SH-SY5Y (cell line): ENCODE measurements at regions not wholly inside any gene's neighbourhood (a gene's known extent, or its start where the extent isn't known, plus 50 kb on each side); places are given as distances from the start of the nearest gene placed in this dataset.

Experiments used
- GATA2 ChIP-seq: IDR thresholded peaks from 2 replicates; pipeline ENCODE4 v1.6.1; 2011; ENCODE audit warnings: mild to moderate bottlenecking, low read depth, low read length
- GATA3 ChIP-seq: IDR thresholded peaks from 2 replicates; pipeline ENCODE4 v1.6.1; 2011; ENCODE audit warnings: low read depth, mild to moderate bottlenecking, low read length, moderate library complexity

DNA sequence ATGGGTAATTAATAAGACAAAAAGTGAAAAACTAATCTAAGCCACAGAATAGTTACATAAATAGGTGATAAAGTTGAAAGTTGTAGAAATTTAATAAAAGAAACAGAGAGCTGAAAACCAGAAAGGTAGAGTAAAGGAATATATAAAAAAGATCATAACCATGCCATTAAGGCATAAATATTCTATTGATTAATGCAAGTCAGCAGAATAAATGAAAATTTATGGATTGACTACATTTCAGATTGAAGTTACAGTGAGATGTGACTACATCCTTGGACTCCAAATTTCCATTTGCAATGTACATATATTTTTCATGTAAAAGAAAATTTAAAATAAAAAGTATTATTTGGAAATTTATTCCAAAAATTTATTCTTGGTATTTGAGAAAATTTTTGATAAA, 1225.7 kb downstream of the OTOL1 start:
- TF ChIP-seq GATA2 = no peak
- TF ChIP-seq GATA3 = no peak
